HG03558 (cell line): ENCODE measurements at regions not wholly inside any gene's neighbourhood (a gene's known extent, or its start where the extent isn't known, plus 50 kb on each side); places are given as distances from the start of the nearest gene placed in this dataset.

Source experiments
- ATAC-seq: cut with Tn5 transposase; IDR thresholded peaks from one replicate; pipeline ENCODE4 v1.9.1; 2021; ENCODE audit warnings: moderate number of reproducible peaks; ENCODE audit not compliant: unreplicated experiment; ENCODE audit errors: extremely low read depth

GRCh38 chr2:198390670-198391069 lies 586.3 kb downstream of the PLCL1 start:
- no peak for ATAC-seq

DNA sequence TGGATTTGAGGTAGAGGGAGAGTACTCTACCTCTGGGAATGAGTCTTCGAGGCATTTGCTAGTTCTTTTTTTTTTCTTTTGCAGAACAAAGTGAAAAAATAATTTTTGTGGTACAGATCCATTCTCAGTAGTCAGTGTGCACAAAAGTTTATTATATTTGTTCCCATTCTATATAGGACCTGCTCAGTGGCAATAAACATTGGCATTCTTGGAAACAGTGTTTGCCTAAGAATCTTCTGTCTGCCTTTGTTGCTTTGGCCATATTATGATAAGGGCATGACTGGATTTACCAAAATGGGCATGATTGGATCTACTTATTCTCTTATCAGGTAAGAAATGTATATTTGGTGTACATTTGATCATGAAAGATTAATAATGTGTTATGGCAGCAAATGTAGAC lies 583.3 kb downstream of the PLCL1 start:
- no peak for ATAC-seq

DNA sequence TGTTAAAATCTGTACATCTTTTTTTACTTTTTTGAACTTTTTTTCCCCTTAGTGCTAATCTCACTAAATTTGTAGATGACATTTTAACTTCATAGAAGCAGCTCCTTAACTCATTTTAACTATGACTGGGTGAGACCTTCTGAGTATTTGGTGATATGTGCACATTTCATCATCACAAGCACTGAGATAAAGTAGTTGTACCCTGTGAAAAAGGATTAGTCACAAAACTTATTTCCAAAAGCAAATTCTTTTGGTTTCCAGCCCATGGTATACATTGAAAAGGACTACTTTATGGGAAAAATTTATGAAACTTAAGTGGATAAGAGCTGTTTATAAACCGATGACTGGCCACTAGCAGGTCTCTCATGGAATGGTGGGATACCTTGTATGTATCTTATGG lies 581.5 kb downstream of the PLCL1 start:
- ATAC-seq, result no peak

GRCh38 chr2:198385326-198385725 lies 580.9 kb downstream of the PLCL1 start:
- no peak for ATAC-seq

GRCh38 chr2:198383392-198383791 lies 579.0 kb downstream of the PLCL1 start:
- no peak for ATAC-seq

- ATAC-seq, result no peak
Measured at GRCh38 chr2:198382811-198383210, 578.4 kb downstream of the PLCL1 start.

DNA sequence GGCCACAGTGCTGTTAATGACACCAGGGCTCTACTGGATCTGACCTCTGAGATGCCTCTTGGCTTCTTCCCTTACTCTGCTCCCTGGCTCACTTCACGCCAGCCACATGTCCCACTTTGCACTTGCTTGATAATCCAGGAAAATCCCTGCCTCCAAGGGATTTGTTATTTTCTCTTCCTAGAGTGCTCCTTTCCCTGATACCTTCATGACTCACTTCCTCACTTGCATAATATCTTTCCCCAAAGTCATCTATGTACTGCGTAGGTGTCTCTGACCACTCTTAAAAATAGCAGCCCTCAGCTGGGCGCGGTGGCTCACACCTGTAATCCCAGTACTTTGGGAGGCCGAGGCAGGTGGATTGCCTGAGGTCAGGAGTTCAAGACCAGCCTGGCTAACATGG lies 572.3 kb downstream of the PLCL1 start:
- no peak for ATAC-seq

- ATAC-seq, result no peak
Measured at GRCh38 chr2:198375083-198375410, 570.7 kb downstream of the PLCL1 start.

GRCh38 chr2:198374375-198375082 lies 570.1 kb downstream of the PLCL1 start:
- ATAC-seq, result no peak

- peak; percentile 88 for ATAC-seq
Measured at GRCh38 chr2:198371921-198372543, 567.6 kb downstream of the PLCL1 start.

DNA sequence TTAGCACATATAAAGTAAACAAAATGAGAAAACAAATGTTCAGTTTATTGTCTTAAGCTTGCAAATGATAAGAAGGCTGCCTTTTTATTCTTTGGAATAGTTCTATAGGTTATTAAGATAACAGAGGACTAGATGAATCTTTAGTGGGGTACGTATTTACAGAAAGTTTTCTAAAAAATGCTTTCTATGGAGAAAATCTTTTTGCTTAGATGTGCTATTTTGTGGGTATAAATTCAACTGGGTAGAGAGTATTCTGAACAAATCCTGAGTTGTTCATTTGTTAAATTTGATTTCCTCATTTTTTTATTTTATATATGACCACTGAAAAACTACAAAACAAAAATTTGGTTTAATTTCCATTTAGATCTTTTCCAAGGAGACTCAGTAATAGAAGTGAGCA lies 566.9 kb downstream of the PLCL1 start:
- ATAC-seq, result no peak

DNA sequence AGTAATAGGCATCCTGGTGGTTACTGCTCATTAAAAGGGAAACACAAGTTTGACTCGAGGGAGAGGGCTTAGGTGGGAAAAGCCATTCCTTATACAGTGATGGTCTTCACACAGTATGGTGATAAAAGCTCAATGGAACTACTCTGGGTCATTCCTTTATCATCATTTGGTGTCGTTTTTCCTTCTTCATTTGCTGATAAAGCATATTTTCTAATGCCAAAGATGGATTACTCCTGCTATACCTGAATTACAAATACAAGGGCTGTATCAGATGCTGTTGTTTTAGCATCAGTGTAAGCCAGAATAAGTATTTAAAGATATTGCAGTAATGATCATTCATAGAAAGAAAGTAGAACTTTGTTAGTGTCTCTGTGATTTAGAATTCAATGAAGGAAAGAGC lies 563.7 kb downstream of the PLCL1 start:
- ATAC-seq, result no peak

DNA sequence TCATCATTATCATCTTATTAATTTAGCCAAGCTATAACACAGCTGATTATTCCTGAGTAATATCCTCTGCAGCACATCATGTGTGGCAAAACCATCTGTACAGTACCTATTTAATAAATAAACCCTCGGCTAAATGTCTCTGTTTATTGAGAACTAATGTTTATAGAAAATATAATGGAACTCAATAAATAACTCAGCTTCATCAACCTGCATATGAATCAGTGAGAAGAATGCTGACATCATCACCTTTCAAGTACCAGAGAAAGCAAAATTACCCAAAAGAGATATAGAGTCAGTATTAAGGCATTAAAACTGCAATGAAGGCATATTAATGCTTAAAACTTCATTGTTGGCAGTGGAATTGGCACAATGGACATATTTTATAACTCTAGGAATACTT lies 558.3 kb downstream of the PLCL1 start:
- ATAC-seq, result no peak

GRCh38 chr2:198359308-198359707 lies 554.9 kb downstream of the PLCL1 start:
- ATAC-seq, result no peak

DNA sequence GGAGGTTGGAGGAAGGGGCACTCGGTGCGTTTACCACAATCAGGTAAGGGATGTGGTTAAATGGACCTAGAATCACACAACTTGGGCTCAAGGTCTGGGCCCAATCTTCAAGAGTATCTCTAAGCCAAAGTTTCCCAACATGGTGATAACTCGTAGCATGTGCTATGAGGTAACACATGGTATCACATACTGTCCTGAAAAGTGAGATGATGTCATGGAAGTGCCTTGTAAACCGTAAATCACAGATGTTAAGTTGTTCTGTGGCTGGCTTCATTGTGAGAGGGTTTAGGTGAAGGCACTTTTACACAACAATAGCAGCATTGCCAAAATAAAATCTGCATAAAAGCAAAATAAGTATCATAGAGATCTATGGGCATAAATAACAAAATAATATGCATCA lies 551.8 kb downstream of the PLCL1 start:
- ATAC-seq, result no peak

GRCh38 chr2:198351647-198352046 lies 547.3 kb downstream of the PLCL1 start:
- ATAC-seq, result no peak

DNA sequence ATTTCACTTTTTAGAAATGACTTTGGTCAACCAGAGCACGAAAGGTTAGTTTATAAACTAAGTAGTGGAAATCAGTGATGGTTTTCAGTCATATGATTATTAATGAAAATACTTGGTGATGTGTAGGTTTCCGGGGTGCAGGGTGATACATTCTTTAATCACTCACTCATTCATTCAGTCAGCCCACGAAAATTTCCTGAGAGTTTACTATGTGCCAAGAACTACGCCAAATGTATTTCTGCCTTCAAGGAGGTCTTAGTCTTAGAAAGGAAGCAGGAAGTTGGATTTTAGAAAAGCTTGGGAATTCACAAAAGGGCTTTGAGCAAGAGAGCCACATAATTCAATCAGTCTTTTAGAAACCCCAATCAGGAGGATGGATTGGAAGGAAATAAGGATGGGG lies 543.6 kb downstream of the PLCL1 start:
- no peak for ATAC-seq

- no peak for ATAC-seq
Measured at GRCh38 chr2:198347349-198347748, 543.0 kb downstream of the PLCL1 start.

DNA sequence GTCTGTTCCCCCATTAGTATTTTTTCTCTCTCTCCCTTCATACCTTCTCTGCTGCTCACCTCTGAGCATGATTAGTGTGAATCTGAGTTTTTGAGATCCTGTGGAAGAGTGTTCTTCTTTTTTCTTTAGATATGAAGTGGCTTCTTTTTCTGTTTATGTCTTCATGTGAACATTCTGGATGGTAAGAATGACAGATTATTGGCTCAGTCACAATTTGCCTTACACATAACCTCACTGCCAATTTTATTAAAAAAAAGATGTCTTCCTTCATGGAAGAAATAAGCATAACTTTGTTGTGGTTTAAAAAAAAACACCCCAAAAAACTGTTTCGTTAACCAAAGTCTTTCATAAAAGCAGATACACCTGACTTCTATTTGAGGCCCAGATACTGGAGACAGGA lies 539.1 kb downstream of the PLCL1 start:
- ATAC-seq, result no peak

GRCh38 chr2:198340846-198341245 lies 536.5 kb downstream of the PLCL1 start:
- ATAC-seq, result no peak

DNA sequence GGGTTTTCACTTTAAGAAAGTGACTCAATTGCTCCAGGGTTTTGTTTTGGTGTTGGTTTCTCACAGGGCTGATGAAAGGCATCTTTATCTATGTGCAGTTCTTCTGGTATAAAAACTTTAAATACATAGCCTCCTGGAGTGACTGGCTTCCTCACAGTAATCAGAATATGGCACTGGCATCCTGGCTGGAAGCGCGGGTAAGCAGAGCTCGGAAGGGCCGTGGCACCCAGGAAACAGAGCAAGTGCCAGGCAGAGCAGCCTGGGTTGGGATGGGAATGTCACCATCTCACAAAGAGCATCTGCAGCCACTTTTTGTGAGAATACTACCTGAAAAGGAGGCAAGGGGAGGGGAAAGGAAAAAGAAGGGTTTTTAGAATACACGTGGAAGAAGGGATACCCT lies 534.7 kb downstream of the PLCL1 start:
- ATAC-seq, result no peak

DNA sequence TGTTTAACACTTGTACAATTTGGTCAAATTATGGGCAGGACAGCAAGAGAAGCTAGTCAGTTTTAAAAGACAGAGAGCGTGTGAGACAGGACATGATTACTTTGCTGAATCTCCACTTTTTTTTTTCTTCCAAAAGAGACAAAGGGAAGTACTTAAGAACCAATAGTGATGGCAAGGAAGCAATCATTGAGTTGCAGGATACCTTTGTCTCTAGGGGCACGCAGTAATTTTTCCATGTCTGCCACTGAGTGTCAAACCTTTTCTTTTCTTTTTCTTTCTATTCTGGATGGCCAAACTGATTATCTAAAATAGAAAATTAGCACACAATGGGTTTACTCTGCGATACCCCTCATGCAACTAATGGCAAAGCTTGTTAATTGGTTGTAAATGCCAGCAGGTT lies 533.0 kb downstream of the PLCL1 start:
- no peak for ATAC-seq
